AG04450 (cell line): ENCODE measurements at regions not wholly inside any gene's neighbourhood (a gene's known extent, or its start where the extent isn't known, plus 50 kb on each side); places are given as distances from the start of the nearest gene placed in this dataset. TPM values are rescaled to one million over a fixed set of nuclear protein-coding genes. Genes with fewer than 3 reads are reported as not detected.

Experiments
- CTCF ChIA-PET: fragments of 300-600, 350-600 bp; formaldehyde crosslinking; extraction: SDS; loops from one replicate; lab custom pipeline; 2022; ENCODE audit warnings: antibody characterized with exemption, inconsistent platforms; lab: Charles Lee
- POLR2A ChIA-PET: fragments of 350-600 bp; formaldehyde crosslinking; extraction: SDS; loops from one replicate; lab custom pipeline; 2021; ENCODE audit warnings: antibody characterized with exemption, inconsistent platforms; lab: Yijun Ruan, JAX
- DNase-seq: peaks from one replicate; pipeline ENCODE4 v3.0.0-alpha.2; 2011; ENCODE audit warnings: low read depth, low spot score
- H3K27ac ChIP-seq: one replicate; pipeline ENCODE4 v1.5.1; 2012; ENCODE audit warnings: low read depth, low read length, control low read depth
- H3K27me3 ChIP-seq: one replicate; pipeline ENCODE4 v1.6.0; 2012; ENCODE audit warnings: low read length; ENCODE audit not compliant: control insufficient read depth, insufficient read depth
- H3K4me3 ChIP-seq: 2 replicates; pipeline ENCODE4 v1.5.1; 2011; ENCODE audit warnings: mild to moderate bottlenecking, low read depth, low read length, control low read depth
- H3K9me3 ChIP-seq: 2 replicates; pipeline ENCODE4 v1.5.1; 2012; ENCODE audit warnings: low read length; ENCODE audit not compliant: control insufficient read depth, insufficient read depth
- small RNA-seq: library from RNA; depleted of rRNA; stranded (forward); fragments of <200 nt; gene quantifications from one replicate; pipeline ENCODE3, GENCODE V24; 2012; ENCODE audit warnings: low read depth; ENCODE audit not compliant: insufficient read length
- TF ChIP-seq, protein P1 (sequence below): IDR thresholded peaks from 2 replicates; pipeline ENCODE4 v1.5.1; 2011; ENCODE audit warnings: low read depth, low read length, control low read depth, inconsistent platforms

GRCh38 chr12:42639556-42639955 lies 50.0 kb upstream of the PRICKLE1 start:
- H3K4me3 ChIP-seq: no peak overlapping the region
- no peak overlapping the region for H3K27ac ChIP-seq
- CTCF ChIA-PET: interaction anchor here (0.5 kb wide), 1 partner anchor 156 kb away, joined by 9 read pairs; no protein-coding TSS in a partner anchor
- peaks cover 2% of the 10 kb centered on the region; the same call in 1 of the 2 replicates for H3K9me3 ChIP-seq
- POLR2A ChIA-PET: no interaction called here
- TF ChIP-seq, protein P1, sequence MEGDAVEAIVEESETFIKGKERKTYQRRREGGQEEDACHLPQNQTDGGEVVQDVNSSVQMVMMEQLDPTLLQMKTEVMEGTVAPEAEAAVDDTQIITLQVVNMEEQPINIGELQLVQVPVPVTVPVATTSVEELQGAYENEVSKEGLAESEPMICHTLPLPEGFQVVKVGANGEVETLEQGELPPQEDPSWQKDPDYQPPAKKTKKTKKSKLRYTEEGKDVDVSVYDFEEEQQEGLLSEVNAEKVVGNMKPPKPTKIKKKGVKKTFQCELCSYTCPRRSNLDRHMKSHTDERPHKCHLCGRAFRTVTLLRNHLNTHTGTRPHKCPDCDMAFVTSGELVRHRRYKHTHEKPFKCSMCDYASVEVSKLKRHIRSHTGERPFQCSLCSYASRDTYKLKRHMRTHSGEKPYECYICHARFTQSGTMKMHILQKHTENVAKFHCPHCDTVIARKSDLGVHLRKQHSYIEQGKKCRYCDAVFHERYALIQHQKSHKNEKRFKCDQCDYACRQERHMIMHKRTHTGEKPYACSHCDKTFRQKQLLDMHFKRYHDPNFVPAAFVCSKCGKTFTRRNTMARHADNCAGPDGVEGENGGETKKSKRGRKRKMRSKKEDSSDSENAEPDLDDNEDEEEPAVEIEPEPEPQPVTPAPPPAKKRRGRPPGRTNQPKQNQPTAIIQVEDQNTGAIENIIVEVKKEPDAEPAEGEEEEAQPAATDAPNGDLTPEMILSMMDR: no peak
- no peaks in the 10 kb centered on the region for H3K27me3 ChIP-seq
- no peak for DNase-seq

Small RNA genes in the stretch of these regions (small RNA-seq; reads per million reads assigned to genes)
- not detected for gene MRPS36P5
- gene RPS27P21: not detected
